SK-N-DZ (cell line): ENCODE measurements at regions not wholly inside any gene's neighbourhood (a gene's known extent, or its start where the extent isn't known, plus 50 kb on each side); places are given as distances from the start of the nearest gene placed in this dataset.

Source experiments
- DNase-seq: peaks from one replicate; pipeline ENCODE4 v3.0.0-alpha.2; 2015; ENCODE audit warnings: low spot score

DNA sequence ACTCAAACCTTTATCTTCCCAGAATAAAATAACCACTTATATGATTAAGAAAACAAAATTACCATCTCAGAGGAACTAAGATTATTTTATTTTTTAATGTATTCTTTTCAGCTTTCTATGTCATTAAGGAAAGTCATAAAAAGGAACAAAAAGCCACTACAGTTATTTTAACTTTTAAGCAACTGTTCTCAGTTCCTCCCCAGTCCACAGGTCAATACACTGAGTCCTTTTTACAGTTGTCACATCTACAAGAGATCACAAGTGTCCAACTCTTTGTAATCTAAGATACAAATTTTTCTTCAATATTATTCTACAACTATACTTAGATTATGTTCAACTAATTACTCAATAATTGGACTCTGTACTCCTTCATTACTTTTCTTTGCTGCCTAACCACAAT lies 782.8 kb upstream of the ACO1 start:
- no peak for DNase-seq

DNA sequence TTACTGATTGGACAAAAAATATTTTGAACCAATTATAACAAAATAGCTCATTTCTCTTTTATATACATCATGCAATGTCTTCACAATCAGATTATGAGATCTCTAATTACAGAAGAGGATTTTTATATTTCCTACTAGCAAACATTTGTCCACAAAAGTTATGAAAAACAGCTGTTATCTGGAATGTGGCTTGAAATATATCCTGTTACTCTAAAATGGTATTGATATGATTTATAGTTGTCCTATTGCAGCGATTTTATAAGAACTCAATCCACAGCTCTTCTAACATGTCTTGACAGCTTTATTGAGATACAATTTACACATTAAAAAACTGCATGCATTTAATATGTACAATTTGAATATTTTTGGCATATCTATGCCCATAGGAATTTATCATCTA lies 779.9 kb upstream of the ACO1 start:
- DNase-seq = no peak

GRCh38 chr9:31605164-31605563 lies 779.3 kb upstream of the ACO1 start:
- DNase-seq = no peak

- DNase-seq = no peak
Measured at GRCh38 chr9:31606678-31607077, 777.8 kb upstream of the ACO1 start.

GRCh38 chr9:31608416-31608815 lies 776.0 kb upstream of the ACO1 start:
- no peak for DNase-seq

GRCh38 chr9:31608881-31609280 lies 775.6 kb upstream of the ACO1 start:
- no peak for DNase-seq

GRCh38 chr9:31612336-31613030 lies 772.0 kb upstream of the ACO1 start:
- DNase-seq = no peak

DNA sequence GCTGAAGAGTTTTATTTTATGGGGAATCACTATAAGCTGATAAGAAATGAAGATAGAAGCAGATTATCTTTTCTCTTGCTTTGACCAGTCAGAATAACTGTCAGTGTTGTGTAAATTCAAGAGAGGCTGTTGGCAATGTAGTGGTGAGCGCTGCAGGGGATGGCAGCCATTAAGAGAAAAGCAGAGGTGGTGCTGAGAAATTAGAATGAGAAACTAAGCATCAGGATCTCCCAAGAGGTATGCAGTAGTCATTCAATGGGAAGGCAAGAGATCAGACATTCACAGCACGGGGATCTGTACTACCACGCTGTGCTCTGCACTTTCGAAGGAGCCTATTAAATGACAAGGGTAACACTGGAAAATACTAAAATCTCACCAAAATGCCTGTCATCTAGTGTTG lies 768.5 kb upstream of the ACO1 start:
- DNase-seq = no peak

GRCh38 chr9:31623511-31623910 lies 760.9 kb upstream of the ACO1 start:
- DNase-seq = no peak

GRCh38 chr9:31629292-31629691 lies 755.2 kb upstream of the ACO1 start:
- no peak for DNase-seq

DNA sequence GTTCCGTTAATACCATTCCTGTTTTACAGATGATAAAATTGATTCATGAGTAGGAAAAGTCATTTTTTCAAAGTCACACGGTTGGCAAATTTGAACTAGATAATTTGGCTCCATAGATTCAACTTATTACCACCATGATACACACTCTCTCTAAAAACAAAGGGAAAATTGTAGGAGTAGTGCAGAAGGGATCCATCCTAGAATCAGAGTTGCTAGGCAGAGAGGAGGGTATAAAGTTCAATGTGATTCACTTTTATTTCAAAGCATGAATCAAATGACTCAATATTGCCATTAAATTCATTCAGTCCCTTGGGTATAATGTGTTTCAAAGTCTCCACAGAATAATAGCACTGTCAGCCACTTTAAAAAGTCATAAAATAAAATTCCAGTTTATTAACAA lies 747.2 kb upstream of the ACO1 start:
- DNase-seq = no peak

- no peak for DNase-seq
Measured at GRCh38 chr9:31637861-31638260, 746.6 kb upstream of the ACO1 start.

- no peak for DNase-seq
Measured at GRCh38 chr9:31639451-31639850, 745.0 kb upstream of the ACO1 start.

DNA sequence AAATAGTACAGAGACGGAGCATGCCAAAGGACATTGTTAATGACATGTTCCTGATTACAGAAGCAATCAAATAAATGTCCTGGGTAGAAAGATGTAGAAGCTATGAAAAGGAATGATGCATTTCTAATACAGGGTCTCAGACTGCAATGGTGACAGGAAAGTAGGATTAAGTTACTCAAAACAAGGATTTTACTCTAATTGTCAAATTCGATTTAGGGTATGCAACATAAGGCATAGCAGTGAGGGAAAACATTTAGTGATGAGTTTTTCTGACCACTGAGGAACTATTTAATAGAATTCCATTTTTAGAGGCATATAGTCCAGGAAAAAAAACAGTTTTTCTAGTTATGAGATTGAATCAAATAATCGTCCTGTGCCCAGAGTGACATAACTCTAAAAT lies 715.1 kb upstream of the ACO1 start:
- DNase-seq = no peak

DNA sequence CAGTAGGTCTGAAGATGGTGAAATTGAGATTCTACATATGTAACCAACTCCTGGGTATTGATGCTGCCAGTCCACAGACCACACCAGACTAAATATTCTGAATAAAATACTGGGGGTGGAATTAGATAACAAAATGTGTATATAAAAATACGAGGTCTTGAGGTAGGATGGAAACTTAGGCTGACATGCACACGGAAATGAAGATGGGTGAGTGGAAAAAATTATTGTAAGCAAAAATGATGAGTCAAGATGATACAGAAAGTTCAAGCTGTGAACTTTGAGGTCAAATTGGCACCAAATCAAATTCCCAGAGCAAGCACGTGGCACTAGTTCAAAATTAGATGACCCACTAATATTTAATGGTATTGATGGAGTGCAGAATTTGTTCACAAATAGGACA lies 713.4 kb upstream of the ACO1 start:
- DNase-seq = no peak

- DNase-seq = no peak
Measured at GRCh38 chr9:31674264-31674663, 710.2 kb upstream of the ACO1 start.

GRCh38 chr9:31677415-31677814 lies 707.0 kb upstream of the ACO1 start:
- no peak for DNase-seq

DNA sequence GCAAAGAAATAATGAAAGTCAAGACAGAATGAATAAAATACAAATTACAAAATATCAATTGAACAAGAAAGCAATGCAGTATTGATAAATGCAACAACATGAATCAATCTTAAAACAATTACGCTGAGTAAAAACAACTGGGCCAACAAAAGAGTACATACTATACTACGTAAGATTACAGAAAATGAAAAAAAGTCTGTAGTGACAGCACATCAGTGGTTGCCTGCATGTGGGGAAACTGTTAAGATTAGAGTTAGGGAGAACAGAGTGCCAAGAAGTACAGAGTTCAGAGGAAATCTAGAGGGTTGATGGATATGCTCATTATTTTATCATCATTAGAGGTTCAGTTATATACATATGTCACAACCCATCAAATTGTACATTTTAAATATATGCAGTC lies 706.6 kb upstream of the ACO1 start:
- DNase-seq = no peak

- no peak for DNase-seq
Measured at GRCh38 chr9:31683116-31683515, 701.3 kb upstream of the ACO1 start.

- no peak for DNase-seq
Measured at GRCh38 chr9:31697956-31698355, 686.5 kb upstream of the ACO1 start.

DNA sequence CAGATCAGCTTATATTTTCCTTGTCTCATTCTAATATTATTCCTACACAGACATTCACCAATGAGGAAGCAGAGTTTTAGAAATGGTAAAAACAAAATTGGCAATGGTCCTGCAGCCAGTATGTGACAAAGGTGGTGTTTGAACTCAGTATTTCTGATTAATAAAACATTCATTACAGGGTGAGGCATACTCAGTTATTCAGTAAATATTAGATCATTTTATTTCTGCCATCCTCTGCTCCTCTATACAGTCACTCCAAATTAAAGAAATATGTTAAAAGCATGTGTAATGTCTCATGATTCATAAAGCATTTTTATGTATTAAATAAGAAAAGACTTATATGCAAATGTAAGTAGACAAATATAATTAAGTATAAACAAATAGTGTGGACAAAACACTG lies 684.6 kb upstream of the ACO1 start:
- no peak for DNase-seq

- peak; percentile 1 for DNase-seq
Measured at GRCh38 chr9:31700252-31701045, 684.0 kb upstream of the ACO1 start.

- no peak for DNase-seq
Measured at GRCh38 chr9:31702957-31703356, 681.5 kb upstream of the ACO1 start.
